Body of pancreas (tissue), 4 donors: ENCODE measurements at regions not wholly inside any gene's neighbourhood (a gene's known extent, or its start where the extent isn't known, plus 50 kb on each side); places are given as distances from the start of the nearest gene placed in this dataset.

Experiments used
- ATAC-seq: fragments of 150-250 bp; one replicate; pipeline ENCODE4 v1.9.1; 2016
- DNase-seq, 4 donors: peaks; one replicate each; pipeline ENCODE4 v3.0.0-alpha.2; 2019
- H3K27ac ChIP-seq, 4 donors: fragments of 200-600 bp; sonication (generic); 1 replicate in 3 of 4; 2 replicates in 1 of 4; pipeline versions ENCODE4 v1.5.1 to v1.6.1; 2016 to 2019; ENCODE audit warnings: mild to moderate bottlenecking in 1 of 4, mixed read lengths in 1 of 4, moderate library complexity in 1 of 4
- H3K27me3 ChIP-seq, 2 donors: fragments of 200-600 bp; sonication (generic); one replicate each; pipeline ENCODE4 v1.6.0; 2016; ENCODE audit warnings: mild to moderate bottlenecking in 1 of 2
- H3K36me3 ChIP-seq, 2 donors: fragments of 200-600 bp; sonication (generic); replicated peaks in 1 of 2; 2 replicates each; pipeline ENCODE4 v1.5.1; 2016; ENCODE audit warnings: low read depth in 2 of 2; ENCODE audit not compliant: insufficient read depth in 1 of 2
- H3K4me1 ChIP-seq: fragments of 200-600 bp; sonication (generic); one replicate; pipeline ENCODE4 v1.6.0; 2016
- H3K4me3 ChIP-seq, 2 donors: fragments of 200-600 bp; sonication (generic); 1 replicate in 1 of 2; 2 replicates in 1 of 2; pipeline ENCODE4 v1.5.1; 2016 to 2019
- H3K9me3 ChIP-seq, 3 donors: fragments of 200-600 bp; sonication (generic); 1 replicate in 2 of 3; 2 replicates in 1 of 3; pipeline ENCODE4 v1.5.1; 2016
- POLR2A ChIP-seq, 3 donors: fragments of 450-650 bp; IDR thresholded peaks; one replicate each; pipeline ENCODE4 v1.6.1; 2016; ENCODE audit warnings: antibody characterized with exemption in 3 of 3, mild to moderate bottlenecking in 2 of 3
- WGBS, 2 donors: methylation state at CpG; one replicate each; pipeline ENCODE4 v1.1.5; 2017; 5-methylcytosine and 5-hydroxymethylcytosine counted together
- intact Hi-C: fragments of 100-400 bp; cut with DNase I; formaldehyde crosslinking; loops from one replicate; pipeline ENCODE4 v1.15.1; 2023
- TF ChIP-seq, protein P1 (sequence below), 7 experiments: fragments of 450-650 bp in 4 of 7; fragments of 200-600 bp in 3 of 7; sonication (generic) in 3 of 7; IDR thresholded peaks; one replicate each; pipeline ENCODE4 v1.5.1; 2016 to 2019; ENCODE audit warnings: antibody characterized with exemption in 7 of 7

DNA sequence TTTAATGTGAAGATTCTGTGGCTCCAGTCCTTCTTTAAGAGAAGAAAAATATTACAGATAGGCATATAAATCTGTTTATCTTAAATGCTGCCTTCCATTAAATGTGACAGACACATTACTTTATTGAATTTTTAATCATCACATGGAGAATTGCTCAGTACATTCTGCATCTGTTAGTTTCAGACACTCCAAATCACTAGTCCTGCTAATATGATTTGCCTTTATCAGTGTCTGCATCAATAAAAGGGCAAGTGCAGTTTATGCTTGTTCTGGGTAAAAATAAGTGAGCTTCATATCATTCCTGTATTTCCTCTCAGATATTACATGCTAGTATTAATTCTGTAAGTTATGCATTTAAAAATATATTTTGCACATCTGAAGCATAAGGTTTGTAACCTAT lies 666.4 kb downstream of the TECRL start:
- intact Hi-C loops: no loop called here
- TF ChIP-seq, protein P1, sequence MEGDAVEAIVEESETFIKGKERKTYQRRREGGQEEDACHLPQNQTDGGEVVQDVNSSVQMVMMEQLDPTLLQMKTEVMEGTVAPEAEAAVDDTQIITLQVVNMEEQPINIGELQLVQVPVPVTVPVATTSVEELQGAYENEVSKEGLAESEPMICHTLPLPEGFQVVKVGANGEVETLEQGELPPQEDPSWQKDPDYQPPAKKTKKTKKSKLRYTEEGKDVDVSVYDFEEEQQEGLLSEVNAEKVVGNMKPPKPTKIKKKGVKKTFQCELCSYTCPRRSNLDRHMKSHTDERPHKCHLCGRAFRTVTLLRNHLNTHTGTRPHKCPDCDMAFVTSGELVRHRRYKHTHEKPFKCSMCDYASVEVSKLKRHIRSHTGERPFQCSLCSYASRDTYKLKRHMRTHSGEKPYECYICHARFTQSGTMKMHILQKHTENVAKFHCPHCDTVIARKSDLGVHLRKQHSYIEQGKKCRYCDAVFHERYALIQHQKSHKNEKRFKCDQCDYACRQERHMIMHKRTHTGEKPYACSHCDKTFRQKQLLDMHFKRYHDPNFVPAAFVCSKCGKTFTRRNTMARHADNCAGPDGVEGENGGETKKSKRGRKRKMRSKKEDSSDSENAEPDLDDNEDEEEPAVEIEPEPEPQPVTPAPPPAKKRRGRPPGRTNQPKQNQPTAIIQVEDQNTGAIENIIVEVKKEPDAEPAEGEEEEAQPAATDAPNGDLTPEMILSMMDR (IDR thresholded peaks at IDR 0.05): no peak
- TF ChIP-seq POLR2A (IDR thresholded peaks at IDR 0.05): no peak
- no peak for ATAC-seq
- no peaks in the 10 kb centered on the region for H3K9me3 ChIP-seq
- DNase-seq: no peak
- no peaks in the 10 kb centered on the region for H3K4me1 ChIP-seq
- H3K4me3 ChIP-seq: no peak overlapping the region
- no peaks in the 10 kb centered on the region for H3K27me3 ChIP-seq
- H3K27ac ChIP-seq: no peak overlapping the region
- H3K36me3 ChIP-seq: no peaks in the 10 kb centered on the region

GRCh38 chr4:63729519-63729918 lies 679.7 kb downstream of the TECRL start:
- no peak for DNase-seq
- Histone ChIP-seq H3K27ac (no peak overlapping the region), H3K27me3 (no peaks in the 10 kb centered on the region), H3K4me3 (no peak overlapping the region), H3K4me1 (no peaks in the 10 kb centered on the region), H3K9me3 (no peaks in the 10 kb centered on the region), H3K36me3 (no peaks in the 10 kb centered on the region)
- intact Hi-C loops: no loop called here
- ATAC-seq: no peak
- TF ChIP-seq POLR2A (IDR thresholded peaks at IDR 0.05): no peak
- TF ChIP-seq, protein P1 (IDR thresholded peaks at IDR 0.05): no peak
- WGBS, 2 donors: 67 to 74% methylated on average over 4 of the region's 4 CpGs

DNA sequence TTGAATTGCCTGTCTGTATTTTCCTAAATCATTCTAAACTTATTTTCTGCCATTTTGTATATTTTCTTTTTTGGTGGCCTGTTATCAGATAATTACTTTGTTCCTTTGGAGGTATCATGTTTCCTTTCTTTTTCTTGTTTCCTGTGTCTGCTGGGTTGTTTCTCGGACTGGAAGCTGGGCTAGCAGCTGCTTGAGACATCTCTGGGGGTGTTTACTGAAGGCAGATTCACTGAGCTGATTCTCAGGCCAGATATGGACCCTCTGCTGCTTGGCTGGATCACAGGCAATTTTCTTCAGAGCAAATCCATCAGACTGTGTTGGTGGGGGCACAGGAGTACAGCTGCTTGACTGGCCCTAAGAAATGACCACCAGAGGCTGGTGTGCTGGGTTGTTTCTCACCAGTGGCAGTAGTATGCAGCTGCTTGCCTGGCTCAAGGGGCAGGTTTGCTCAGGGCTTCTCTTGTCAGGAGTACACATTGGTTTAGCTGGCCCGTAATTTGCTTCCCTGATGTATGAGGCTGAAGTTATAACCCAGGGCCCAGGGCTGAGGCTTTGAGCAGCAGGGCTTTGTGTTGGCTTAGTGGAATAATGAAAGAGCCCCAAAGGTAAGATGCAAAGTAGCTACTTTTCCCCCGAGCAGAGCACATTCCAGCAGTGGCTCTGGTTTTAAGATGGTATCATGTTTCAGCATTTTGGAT lies 680.6 kb downstream of the TECRL start:
- TF ChIP-seq, protein P1 (IDR thresholded peaks at IDR 0.05): no peak
- no peak for TF ChIP-seq POLR2A (IDR thresholded peaks at IDR 0.05)
- H3K27ac ChIP-seq: no peak overlapping the region
- H3K9me3 ChIP-seq: no peaks in the 10 kb centered on the region
- DNase-seq: no peak
- H3K4me1 ChIP-seq: no peaks in the 10 kb centered on the region
- no peaks in the 10 kb centered on the region for H3K27me3 ChIP-seq
- intact Hi-C loops: no loop called here
- no peaks in the 10 kb centered on the region for H3K36me3 ChIP-seq
- no peak overlapping the region for H3K4me3 ChIP-seq
- WGBS, 2 donors: 11 to 13% methylated on average over 3 of the region's 3 CpGs
- no peak for ATAC-seq

GRCh38 chr4:63717384-63717783 lies 691.9 kb downstream of the TECRL start:
- no peak overlapping the region for H3K4me3 ChIP-seq
- DNase-seq (no peak), ATAC-seq (no peak)
- H3K27me3 ChIP-seq: no peaks in the 10 kb centered on the region
- H3K9me3 ChIP-seq: no peaks in the 10 kb centered on the region
- H3K4me1 ChIP-seq: no peaks in the 10 kb centered on the region
- H3K36me3 ChIP-seq: no peaks in the 10 kb centered on the region
- 20 to 29% methylated on average over 2 of the region's 2 CpGs for WGBS, 2 donors
- H3K27ac ChIP-seq: no peak overlapping the region
- intact Hi-C loops: no loop called here
- TF ChIP-seq, protein P1 (IDR thresholded peaks at IDR 0.05): no peak
- TF ChIP-seq POLR2A (IDR thresholded peaks at IDR 0.05): no peak

DNA sequence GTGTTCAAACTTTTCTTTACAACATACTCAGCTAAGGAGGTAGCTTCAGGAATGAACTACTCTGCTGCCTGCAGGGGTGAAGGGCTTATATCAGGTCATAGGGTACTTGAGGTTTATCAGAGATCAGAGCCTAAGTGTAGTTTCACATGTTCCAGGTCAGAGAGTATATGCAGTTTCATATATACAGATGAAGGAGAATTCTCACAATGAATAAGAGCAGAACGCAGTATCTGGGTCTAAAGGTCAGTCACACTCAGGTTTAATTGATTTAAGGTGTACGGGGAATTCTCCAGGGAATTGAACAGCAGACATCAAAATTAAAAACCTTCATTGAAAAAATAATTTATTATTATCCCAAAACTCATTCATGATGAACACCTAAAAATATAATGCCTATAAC lies 700.6 kb downstream of the TECRL start:
- Histone ChIP-seq H3K9me3 (no peaks in the 10 kb centered on the region), H3K27ac (no peak overlapping the region), H3K4me1 (no peaks in the 10 kb centered on the region), H3K36me3 (no peaks in the 10 kb centered on the region), H3K4me3 (no peak overlapping the region), H3K27me3 (no peaks in the 10 kb centered on the region)
- intact Hi-C loops: no loop called here
- no peak for DNase-seq
- WGBS, 2 donors: 11 to 24% methylated on average over 2 of the region's 2 CpGs
- ATAC-seq: no peak
- TF ChIP-seq, protein P1 (IDR thresholded peaks at IDR 0.05): no peak
- no peak for TF ChIP-seq POLR2A (IDR thresholded peaks at IDR 0.05)
